OCI-LY1 (cell line): ENCODE measurements at regions not wholly inside any gene's neighbourhood (a gene's known extent, or its start where the extent isn't known, plus 50 kb on each side); places are given as distances from the start of the nearest gene placed in this dataset.

Experiments
- H2AFZ ChIP-seq: fragments of 200-600 bp; sonication (generic), shearing (Covaris generic); 2 replicates; pipeline ENCODE4 v1.6.0; 2014; ENCODE audit warnings: antibody characterized with exemption, mild to moderate bottlenecking, low read length
- H3F3A ChIP-seq: fragments of 200-600 bp; sonication (generic), shearing (Covaris generic); 2 replicates; pipeline ENCODE4 v1.6.0; 2014; ENCODE audit warnings: mild to moderate bottlenecking, antibody characterized with exemption, low read length, moderate library complexity; ENCODE audit not compliant: insufficient read depth
- H3K27ac ChIP-seq: fragments of 200-600 bp; sonication (generic); 2 replicates; pipeline ENCODE4 v1.5.1; 2014; ENCODE audit warnings: low read length, mixed run types, mild to moderate bottlenecking, low read depth; ENCODE audit not compliant: poor library complexity, severe bottlenecking
- H3K27me3 ChIP-seq: fragments of 200-600 bp; sonication (generic); 2 replicates; pipeline ENCODE4 v1.6.0; 2014; ENCODE audit warnings: antibody characterized with exemption, mild to moderate bottlenecking, low read length, moderate library complexity; ENCODE audit not compliant: insufficient read depth
- H3K36me3 ChIP-seq: fragments of 200-600 bp; sonication (generic); 2 replicates; pipeline ENCODE4 v1.6.1; 2014; ENCODE audit warnings: mild to moderate bottlenecking, antibody characterized with exemption, low read length, moderate library complexity, mixed read lengths; ENCODE audit not compliant: insufficient read depth
- H3K4me1 ChIP-seq: fragments of 200-600 bp; sonication (generic); 2 replicates; pipeline ENCODE4 v1.5.1; 2014; ENCODE audit warnings: mild to moderate bottlenecking, low read length, moderate library complexity; ENCODE audit not compliant: insufficient read depth, severe bottlenecking
- H3K4me2 ChIP-seq: fragments of 200-600 bp; sonication (generic), shearing (Covaris generic); 2 replicates; pipeline ENCODE4 v1.6.1; 2014; ENCODE audit warnings: low read length
- H3K4me3 ChIP-seq: fragments of 200-600 bp; sonication (generic); 2 replicates; pipeline ENCODE4 v1.5.1; 2014; ENCODE audit warnings: low read length, low read depth, mild to moderate bottlenecking, mixed read lengths; ENCODE audit not compliant: poor library complexity, severe bottlenecking
- H3K79me2 ChIP-seq: fragments of 200-600 bp; shearing (Covaris generic); 2 replicates; pipeline ENCODE4 v1.6.1; 2016; ENCODE audit warnings: mixed run types, low read length, mixed read lengths; ENCODE audit not compliant: insufficient read depth
- H3K9ac ChIP-seq: fragments of 200-600 bp; sonication (generic), shearing (Covaris generic); 2 replicates; pipeline ENCODE4 v1.6.1; 2014; ENCODE audit warnings: mild to moderate bottlenecking, low read length, mixed read lengths
- H3K9me2 ChIP-seq: fragments of 200-600 bp; sonication (generic), shearing (Covaris generic); 2 replicates; pipeline ENCODE4 v1.6.1; 2014; ENCODE audit warnings: low read depth, mild to moderate bottlenecking, low read length, mixed read lengths
- H3K9me3 ChIP-seq: fragments of 200-600 bp; shearing (Covaris generic); 2 replicates; pipeline ENCODE4 v1.6.1; 2014; ENCODE audit warnings: low read length, mixed read lengths
- H4K20me1 ChIP-seq: fragments of 200-600 bp; sonication (generic), shearing (Covaris generic); 2 replicates; pipeline ENCODE4 v1.6.0; 2016; ENCODE audit warnings: mild to moderate bottlenecking, low read length; ENCODE audit not compliant: insufficient read depth
- CTCF ChIP-seq: fragments of 200-600 bp; sonication (generic), shearing (Covaris generic); IDR thresholded peaks from 2 replicates; pipeline ENCODE4 v1.5.1; 2017; ENCODE audit warnings: mild to moderate bottlenecking, antibody characterized with exemption, low read length, moderate library complexity, mixed read lengths
- EZH2 ChIP-seq: fragments of 200-600 bp; sonication (generic), shearing (Covaris generic); IDR thresholded peaks from 2 replicates; pipeline ENCODE4 v1.8.0; 2017; ENCODE audit warnings: borderline replicate concordance, mixed run types, mild to moderate bottlenecking, antibody characterized with exemption, low read length, moderate library complexity, mixed read lengths

GRCh38 chrX:69063486-69063885, 101.8 kb downstream of the PJA1 start:
- no peak overlapping the region for H3K4me2 ChIP-seq
- no peaks in the 10 kb centered on the region for H3K9me3 ChIP-seq
- no peak overlapping the region for H3K9ac ChIP-seq
- no peak overlapping the region for H2AFZ ChIP-seq
- no peaks in the 10 kb centered on the region for H3K9me2 ChIP-seq
- no peaks in the 10 kb centered on the region for H3K4me1 ChIP-seq
- H3K27me3 ChIP-seq = no peaks in the 10 kb centered on the region
- no peaks in the 10 kb centered on the region for H3F3A ChIP-seq
- no peak overlapping the region for H3K27ac ChIP-seq
- H4K20me1 ChIP-seq = no peaks in the 10 kb centered on the region
- no peaks in the 10 kb centered on the region for H3K36me3 ChIP-seq
- no peak overlapping the region for H3K4me3 ChIP-seq
- TF ChIP-seq CTCF = no peak
- TF ChIP-seq EZH2 = no peak
- no peaks in the 10 kb centered on the region for H3K79me2 ChIP-seq

- H3K27me3 ChIP-seq = no peaks in the 10 kb centered on the region
Observed at GRCh38 chrX:69062493-69062892, 102.8 kb downstream of the PJA1 start.

GRCh38 chrX:69060631-69061408, 104.4 kb downstream of the PJA1 start:
- no peaks in the 10 kb centered on the region for H3K36me3 ChIP-seq
- H4K20me1 ChIP-seq = no peaks in the 10 kb centered on the region
- no peaks in the 10 kb centered on the region for H3K27me3 ChIP-seq
- H3K27ac ChIP-seq = no peak overlapping the region
- no peak overlapping the region for H3K4me2 ChIP-seq
- no peaks in the 10 kb centered on the region for H3K79me2 ChIP-seq
- H3F3A ChIP-seq = no peaks in the 10 kb centered on the region
- no peak overlapping the region for H3K4me3 ChIP-seq
- no peaks in the 10 kb centered on the region for H3K4me1 ChIP-seq
- no peak overlapping the region for H3K9ac ChIP-seq
- no peak overlapping the region for H2AFZ ChIP-seq
- H3K9me2 ChIP-seq = no peaks in the 10 kb centered on the region
- H3K9me3 ChIP-seq = no peaks in the 10 kb centered on the region
- TF ChIP-seq EZH2 (no peak), CTCF (no peak)

More at GRCh38 chrX:69062493-69062892, 102.8 kb downstream of the PJA1 start:
- no peaks in the 10 kb centered on the region for H3K9me2 ChIP-seq
- no peak overlapping the region for H3K9ac ChIP-seq
- no peak overlapping the region for H3K4me2 ChIP-seq
- no peaks in the 10 kb centered on the region for H3K36me3 ChIP-seq
- no peaks in the 10 kb centered on the region for H3K79me2 ChIP-seq
- no peak overlapping the region for H2AFZ ChIP-seq
- no peaks in the 10 kb centered on the region for H3K9me3 ChIP-seq
- no peak for TF ChIP-seq EZH2
- TF ChIP-seq CTCF = no peak
- H3K4me1 ChIP-seq = no peaks in the 10 kb centered on the region
- no peak overlapping the region for H3K4me3 ChIP-seq
- no peaks in the 10 kb centered on the region for H3F3A ChIP-seq
- no peaks in the 10 kb centered on the region for H4K20me1 ChIP-seq
- H3K27ac ChIP-seq = no peak overlapping the region
